ENCODE measurements at regions not wholly inside any gene's neighbourhood (a gene's known extent, or its start where the extent isn't known, plus 50 kb on each side); places are given as distances from the start of the nearest gene placed in this dataset.

- DNase-seq (ENCODE audit: extremely low read depth, low read depth, low spot score) = no peak
Measured at GRCh38 chr15:69988541-69989225, 109.0 kb downstream of the TLE3 start.

GRCh38 chr15:69990566-69991421 is 106.9 kb downstream of the TLE3 start:
- no peak for DNase-seq (ENCODE audit: extremely low read depth, low read depth, low spot score)

DNA sequence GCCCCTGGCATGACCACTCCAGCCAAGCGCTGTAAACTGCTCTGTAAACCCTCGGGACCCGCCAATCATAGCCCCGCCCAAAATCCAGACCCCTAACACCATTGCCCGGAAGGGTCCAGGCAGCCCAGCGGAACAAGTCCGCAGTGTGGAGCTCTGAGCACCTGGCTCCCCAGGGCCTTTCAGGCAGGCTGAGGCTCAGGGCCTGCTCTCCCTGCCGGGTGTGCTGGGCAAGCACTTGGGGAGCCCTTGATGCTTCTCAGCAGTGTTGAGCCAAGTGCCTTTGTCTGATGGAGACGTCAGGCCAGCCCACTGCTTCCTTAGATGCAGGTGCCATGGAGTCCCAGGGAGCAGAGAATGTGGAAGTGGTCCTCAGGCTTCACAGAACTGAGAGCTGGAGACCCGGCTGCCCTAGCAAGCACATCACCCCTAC is 106.2 kb downstream of the TLE3 start:
- no peak for DNase-seq (ENCODE audit: extremely low read depth, low read depth, low spot score)

GRCh38 chr15:69992348-69992747 is 105.4 kb downstream of the TLE3 start:
- DNase-seq (ENCODE audit: extremely low read depth, low read depth, low spot score) = no peak

- no peak for DNase-seq (ENCODE audit: extremely low read depth, low read depth, low spot score)
Measured at GRCh38 chr15:69994429-69995205, 103.1 kb downstream of the TLE3 start.

GRCh38 chr15:69996321-69997160 is 101.2 kb downstream of the TLE3 start:
- no peak for DNase-seq (ENCODE audit: extremely low read depth, low read depth, low spot score)

- DNase-seq (ENCODE audit: extremely low read depth, low read depth, low spot score) = no peak
Measured at GRCh38 chr15:69997161-69997485, 100.6 kb downstream of the TLE3 start.
